ENCODE measurements at regions not wholly inside any gene's neighbourhood (a gene's known extent, or its start where the extent isn't known, plus 50 kb on each side); places are given as distances from the start of the nearest gene placed in this dataset.

DNA sequence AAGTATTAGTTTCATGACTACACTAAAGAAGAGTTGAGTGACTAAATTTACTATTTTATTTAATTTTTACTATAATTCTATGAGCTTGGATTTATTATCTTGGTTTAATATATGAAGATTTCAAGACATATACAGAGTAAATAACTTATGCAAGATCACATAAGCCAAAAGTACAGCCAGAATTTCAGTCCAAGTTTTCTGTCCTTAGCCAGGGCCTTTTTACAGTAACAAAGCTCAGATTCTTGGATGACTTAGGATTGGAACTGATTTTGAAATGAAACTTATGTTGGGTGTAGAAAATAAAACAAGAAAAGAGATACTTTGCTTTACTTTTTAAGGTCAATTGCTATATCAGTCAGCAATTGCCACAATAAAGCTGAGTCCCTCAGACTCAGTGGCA is 170.3 kb downstream of the MARCHF11 start:
- no peak for TF ChIP-seq ZNF274 (IDR thresholded peaks at IDR 0.05; ENCODE audit: low read depth, low read length)
- no peak for TF ChIP-seq YY1 (IDR thresholded peaks at IDR 0.05; ENCODE audit: insufficient read depth, insufficient read length)
